ENCODE measurements at regions not wholly inside any gene's neighbourhood (a gene's known extent, or its start where the extent isn't known, plus 50 kb on each side); places are given as distances from the start of the nearest gene placed in this dataset.

- TF ChIP-seq CHD7 (IDR thresholded peaks at IDR 0.05; ENCODE audit: insufficient replicate concordance, low read length), result no peak
- no peak for TF ChIP-seq SP1 (IDR thresholded peaks at IDR 0.05; ENCODE audit: low read depth, low read length)
Observed at GRCh38 chr20:39632176-39632575, 670.0 kb downstream of the DHX35 start (continued).
